Loucy (cell line): ENCODE measurements at regions not wholly inside any gene's neighbourhood (a gene's known extent, or its start where the extent isn't known, plus 50 kb on each side); places are given as distances from the start of the nearest gene placed in this dataset.

Source experiments
- H2AFZ ChIP-seq: fragments of 200-600 bp; sonication (generic); 2 replicates; pipeline ENCODE4 v1.6.0; 2016; ENCODE audit warnings: antibody characterized with exemption, mild to moderate bottlenecking, low read length, moderate library complexity
- H3F3A ChIP-seq: fragments of 200-600 bp; 2 replicates; pipeline ENCODE4 v1.6.0; 2016; ENCODE audit warnings: antibody characterized with exemption, low read depth, mild to moderate bottlenecking
- H3K27me3 ChIP-seq: fragments of 200-600 bp; sonication (generic); 2 replicates; pipeline ENCODE4 v1.6.1; 2014; ENCODE audit warnings: low read length, mild to moderate bottlenecking; ENCODE audit not compliant: insufficient read depth, poor library complexity, severe bottlenecking
- H3K36me3 ChIP-seq: fragments of 200-600 bp; sonication (generic); 2 replicates; pipeline ENCODE4 v1.6.1; 2016; ENCODE audit warnings: low read length; ENCODE audit not compliant: insufficient read depth
- H3K4me1 ChIP-seq: fragments of 200-600 bp; sonication (generic); 2 replicates; pipeline ENCODE4 v1.5.1; 2014; ENCODE audit warnings: low read length, mild to moderate bottlenecking; ENCODE audit not compliant: insufficient read depth, poor library complexity, severe bottlenecking
- H3K4me2 ChIP-seq: fragments of 200-600 bp; sonication (generic); 2 replicates; pipeline ENCODE4 v1.6.0; 2014; ENCODE audit warnings: antibody characterized with exemption, low read length, low read depth, mild to moderate bottlenecking; ENCODE audit not compliant: poor library complexity, severe bottlenecking
- H3K4me3 ChIP-seq: fragments of 200-600 bp; sonication (generic); 2 replicates; pipeline ENCODE4 v1.5.1; 2014; ENCODE audit warnings: low read length, mild to moderate bottlenecking, mixed read lengths; ENCODE audit not compliant: poor library complexity, severe bottlenecking
- H3K79me2 ChIP-seq: fragments of 200-600 bp; sonication (generic); 2 replicates; pipeline ENCODE4 v1.6.1; 2014; ENCODE audit warnings: low read length; ENCODE audit not compliant: insufficient read depth
- H3K9ac ChIP-seq: fragments of 200-600 bp; sonication (generic); 2 replicates; pipeline ENCODE4 v1.6.0; 2014; ENCODE audit warnings: mild to moderate bottlenecking, low read depth, low read length, moderate library complexity; ENCODE audit not compliant: poor library complexity, severe bottlenecking
- H3K9me2 ChIP-seq: fragments of 200-600 bp; sonication (generic); replicated peaks from 2 replicates; pipeline ENCODE4 v1.6.1; 2016; ENCODE audit warnings: low read depth, low read length, mixed read lengths
- H3K9me3 ChIP-seq: fragments of 200-600 bp; sonication (generic); 2 replicates; pipeline ENCODE4 v1.6.1; 2014; ENCODE audit warnings: mild to moderate bottlenecking, antibody characterized with exemption, low read length, low read depth; ENCODE audit not compliant: insufficient read depth
- H4K20me1 ChIP-seq: fragments of 200-600 bp; sonication (generic); 2 replicates; pipeline ENCODE4 v1.6.0; 2014; ENCODE audit warnings: antibody characterized with exemption, low read length, mild to moderate bottlenecking; ENCODE audit not compliant: insufficient read depth, poor library complexity, severe bottlenecking
- EZH2phosphoT487 ChIP-seq: fragments of 200-600 bp; IDR thresholded peaks from 2 replicates; pipeline ENCODE4 v1.6.1; 2018; ENCODE audit warnings: antibody characterized with exemption, mild to moderate bottlenecking, moderate library complexity, borderline replicate concordance
- TF ChIP-seq, protein P1 (sequence below): fragments of 200-600 bp; sonication (generic); conservative IDR thresholded peaks from 2 replicates; pipeline ENCODE4 v1.5.1; 2014; ENCODE audit warnings: mild to moderate bottlenecking, antibody characterized with exemption, low read length

DNA sequence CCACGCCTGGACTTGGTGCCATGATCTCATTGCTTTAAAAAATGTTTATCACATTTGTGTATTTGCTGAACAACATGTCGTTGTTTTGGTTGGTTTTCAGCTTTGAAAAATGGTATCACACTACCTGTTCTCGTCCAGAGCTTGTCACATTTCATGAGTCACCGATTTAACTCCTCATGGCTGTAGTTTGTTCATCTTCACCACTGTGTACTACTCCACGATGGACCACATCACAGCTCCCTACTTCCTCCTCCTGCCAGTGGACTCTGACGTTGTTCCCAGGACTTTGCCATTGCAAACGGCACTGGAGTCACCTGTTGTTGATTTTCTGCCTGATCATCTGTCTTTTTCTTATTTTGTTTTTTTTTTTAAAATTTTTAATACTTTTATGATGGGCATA is 157.7 kb downstream of the ERMARD start:
- no peaks in the 10 kb centered on the region for H3K4me1 ChIP-seq
- H3K9ac ChIP-seq = no peak overlapping the region
- no peak overlapping the region for H3K4me3 ChIP-seq
- H2AFZ ChIP-seq = no peak overlapping the region
- no peaks in the 10 kb centered on the region for H3K79me2 ChIP-seq
- H3K4me2 ChIP-seq = no peak overlapping the region
- TF ChIP-seq, protein P1, sequence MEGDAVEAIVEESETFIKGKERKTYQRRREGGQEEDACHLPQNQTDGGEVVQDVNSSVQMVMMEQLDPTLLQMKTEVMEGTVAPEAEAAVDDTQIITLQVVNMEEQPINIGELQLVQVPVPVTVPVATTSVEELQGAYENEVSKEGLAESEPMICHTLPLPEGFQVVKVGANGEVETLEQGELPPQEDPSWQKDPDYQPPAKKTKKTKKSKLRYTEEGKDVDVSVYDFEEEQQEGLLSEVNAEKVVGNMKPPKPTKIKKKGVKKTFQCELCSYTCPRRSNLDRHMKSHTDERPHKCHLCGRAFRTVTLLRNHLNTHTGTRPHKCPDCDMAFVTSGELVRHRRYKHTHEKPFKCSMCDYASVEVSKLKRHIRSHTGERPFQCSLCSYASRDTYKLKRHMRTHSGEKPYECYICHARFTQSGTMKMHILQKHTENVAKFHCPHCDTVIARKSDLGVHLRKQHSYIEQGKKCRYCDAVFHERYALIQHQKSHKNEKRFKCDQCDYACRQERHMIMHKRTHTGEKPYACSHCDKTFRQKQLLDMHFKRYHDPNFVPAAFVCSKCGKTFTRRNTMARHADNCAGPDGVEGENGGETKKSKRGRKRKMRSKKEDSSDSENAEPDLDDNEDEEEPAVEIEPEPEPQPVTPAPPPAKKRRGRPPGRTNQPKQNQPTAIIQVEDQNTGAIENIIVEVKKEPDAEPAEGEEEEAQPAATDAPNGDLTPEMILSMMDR = no peak
- no peak for TF ChIP-seq EZH2phosphoT487
- no peaks in the 10 kb centered on the region for H3K36me3 ChIP-seq
- H3K9me2 ChIP-seq = no peaks in the 10 kb centered on the region
- H3F3A ChIP-seq = no peaks in the 10 kb centered on the region
- no peaks in the 10 kb centered on the region for H4K20me1 ChIP-seq
- H3K27me3 ChIP-seq = no peaks in the 10 kb centered on the region
- H3K9me3 ChIP-seq = peaks cover 12% of the 10 kb centered on the region; the same call in 1 of the 2 replicates

DNA sequence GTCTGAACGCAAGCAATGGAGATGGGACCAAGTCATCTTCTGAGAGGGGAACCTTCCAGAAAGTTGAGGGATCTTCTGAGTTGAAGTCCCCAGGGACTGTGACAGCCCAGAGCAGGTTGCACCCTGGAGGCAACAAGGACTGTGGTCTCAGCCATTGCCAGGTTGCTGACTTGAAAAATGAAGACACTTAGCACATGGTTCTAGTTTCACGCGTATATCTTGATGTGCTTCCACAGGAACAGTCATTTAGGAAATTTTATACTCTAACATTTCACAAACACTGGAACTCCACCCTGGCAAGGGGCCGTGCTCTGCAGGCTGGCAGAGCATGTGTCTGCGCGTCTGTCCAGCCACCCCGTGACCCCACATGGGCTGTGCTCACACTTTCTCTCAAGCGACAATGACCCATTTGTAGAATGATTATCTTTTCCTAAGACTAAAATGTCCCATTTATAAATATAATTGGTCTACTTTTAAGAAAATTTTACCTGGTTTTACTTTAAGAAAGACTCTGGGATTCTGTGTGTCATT is 157.0 kb downstream of the ERMARD start:
- H3K4me1 ChIP-seq = no peaks in the 10 kb centered on the region
- H3K79me2 ChIP-seq = no peaks in the 10 kb centered on the region
- H3K9me3 ChIP-seq = peaks cover 18% of the 10 kb centered on the region; the same call in 1 of the 2 replicates
- H3F3A ChIP-seq = no peaks in the 10 kb centered on the region
- TF ChIP-seq, protein P1 = no peak
- no peak for TF ChIP-seq EZH2phosphoT487
- H3K27me3 ChIP-seq = no peaks in the 10 kb centered on the region
- no peaks in the 10 kb centered on the region for H4K20me1 ChIP-seq
- H3K9me2 ChIP-seq = no peaks in the 10 kb centered on the region
- no peak overlapping the region for H2AFZ ChIP-seq
- H3K9ac ChIP-seq = no peak overlapping the region
- no peak overlapping the region for H3K4me3 ChIP-seq
- H3K4me2 ChIP-seq = no peak overlapping the region
- no peaks in the 10 kb centered on the region for H3K36me3 ChIP-seq

DNA sequence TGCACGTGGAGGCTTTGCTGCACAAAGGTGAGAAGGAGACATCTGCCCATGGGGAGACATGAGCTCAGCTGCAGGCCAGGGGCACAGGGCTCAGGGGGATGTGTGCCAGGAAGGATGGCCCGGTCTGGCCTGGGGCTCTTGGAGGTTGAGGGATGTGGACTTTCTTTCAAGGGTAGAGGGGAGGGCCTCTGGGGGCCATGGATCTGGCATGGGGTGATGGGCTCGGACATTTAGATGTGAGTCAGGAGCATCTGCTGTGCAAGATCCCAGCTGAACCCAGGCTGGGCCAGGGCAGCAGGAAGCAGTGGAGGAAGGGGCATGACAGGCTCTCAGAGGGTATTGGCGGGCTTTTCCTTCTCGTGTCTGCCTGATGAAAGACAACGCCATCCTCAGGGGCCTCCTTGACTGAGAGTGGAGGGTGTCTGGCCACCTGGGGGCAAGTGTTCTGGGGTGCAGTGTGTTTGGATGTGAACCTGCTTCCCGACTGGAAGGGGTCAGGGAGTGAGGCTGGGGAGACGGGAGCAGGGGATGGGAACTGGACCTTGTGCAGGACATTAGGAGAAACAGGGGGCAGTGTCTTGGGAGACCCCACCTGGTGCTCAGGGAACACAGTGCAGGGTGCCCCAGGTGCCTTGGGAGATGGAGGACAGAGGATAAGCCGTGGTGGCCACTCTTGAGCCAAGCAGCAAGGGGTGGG is 156.1 kb downstream of the ERMARD start:
- Histone ChIP-seq H3K4me2 (no peak overlapping the region), H3K9me3 (peaks cover 15% of the 10 kb centered on the region; the same call in 1 of the 2 replicates), H3K9me2 (no peaks in the 10 kb centered on the region), H3K79me2 (no peaks in the 10 kb centered on the region), H3K4me3 (no peak overlapping the region), H3K36me3 (no peaks in the 10 kb centered on the region), H3K9ac (no peak overlapping the region), H3F3A (no peaks in the 10 kb centered on the region), H3K4me1 (no peaks in the 10 kb centered on the region), H4K20me1 (no peaks in the 10 kb centered on the region), H3K27me3 (no peaks in the 10 kb centered on the region), H2AFZ (no peak overlapping the region)
- TF ChIP-seq, protein P1 = no peak
- TF ChIP-seq EZH2phosphoT487 = no peak
